ENCODE measurements at regions not wholly inside any gene's neighbourhood (a gene's known extent, or its start where the extent isn't known, plus 50 kb on each side); places are given as distances from the start of the nearest gene placed in this dataset.

- no peak for DNase-seq (ENCODE audit: low read depth)
These were observed 61.9 kb upstream of the PTPRZ1 start for GRCh38 chr7:121810831-121811672.

- no peak for DNase-seq (ENCODE audit: low read depth)
These were observed 65.9 kb upstream of the PTPRZ1 start for GRCh38 chr7:121807078-121807477.

DNA sequence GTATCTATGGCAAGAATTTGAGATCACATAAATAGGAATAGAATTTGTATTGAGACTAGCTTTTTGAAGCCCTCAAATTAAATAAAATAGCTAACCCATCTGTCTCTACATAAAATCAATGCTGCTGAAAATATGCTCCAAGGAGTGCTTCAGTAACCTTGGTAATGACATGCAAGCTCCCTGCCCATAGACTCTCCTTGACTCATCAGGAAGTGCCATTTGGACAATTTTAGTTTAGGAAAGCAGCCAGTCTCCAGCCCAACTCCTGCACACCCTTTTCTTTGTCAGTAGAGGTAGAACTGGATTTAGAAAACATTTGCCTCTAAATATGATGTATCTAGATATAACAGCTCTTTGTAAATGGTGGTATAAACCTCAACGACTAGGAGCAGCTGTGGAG, 69.9 kb upstream of the PTPRZ1 start:
- no peak for DNase-seq (ENCODE audit: low read depth)

GRCh38 chr7:121800916-121801675, 71.9 kb upstream of the PTPRZ1 start:
- no peak for DNase-seq (ENCODE audit: low read depth)

GRCh38 chr7:121798896-121799295, 74.1 kb upstream of the PTPRZ1 start:
- no peak for DNase-seq (ENCODE audit: low read depth)

DNA sequence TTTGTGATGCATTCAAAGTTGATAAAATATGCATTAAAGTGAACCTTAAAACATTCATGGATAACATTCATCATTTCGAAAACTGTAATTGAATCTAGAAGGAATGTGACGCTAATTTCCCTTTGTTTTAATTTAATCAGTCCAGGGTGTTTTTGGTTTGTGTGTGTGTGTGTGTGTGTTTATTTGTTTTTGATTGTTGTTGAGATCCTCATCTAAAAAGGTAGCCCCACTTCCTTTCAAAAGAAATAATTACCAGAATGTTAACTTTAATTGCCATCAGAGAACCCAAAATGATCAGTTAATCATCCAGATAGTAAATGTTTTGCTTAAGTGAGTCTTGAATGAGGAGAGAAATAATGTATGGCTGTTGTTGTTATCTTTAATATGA, 74.5 kb upstream of the PTPRZ1 start:
- DNase-seq (ENCODE audit: low read depth) = no peak

DNA sequence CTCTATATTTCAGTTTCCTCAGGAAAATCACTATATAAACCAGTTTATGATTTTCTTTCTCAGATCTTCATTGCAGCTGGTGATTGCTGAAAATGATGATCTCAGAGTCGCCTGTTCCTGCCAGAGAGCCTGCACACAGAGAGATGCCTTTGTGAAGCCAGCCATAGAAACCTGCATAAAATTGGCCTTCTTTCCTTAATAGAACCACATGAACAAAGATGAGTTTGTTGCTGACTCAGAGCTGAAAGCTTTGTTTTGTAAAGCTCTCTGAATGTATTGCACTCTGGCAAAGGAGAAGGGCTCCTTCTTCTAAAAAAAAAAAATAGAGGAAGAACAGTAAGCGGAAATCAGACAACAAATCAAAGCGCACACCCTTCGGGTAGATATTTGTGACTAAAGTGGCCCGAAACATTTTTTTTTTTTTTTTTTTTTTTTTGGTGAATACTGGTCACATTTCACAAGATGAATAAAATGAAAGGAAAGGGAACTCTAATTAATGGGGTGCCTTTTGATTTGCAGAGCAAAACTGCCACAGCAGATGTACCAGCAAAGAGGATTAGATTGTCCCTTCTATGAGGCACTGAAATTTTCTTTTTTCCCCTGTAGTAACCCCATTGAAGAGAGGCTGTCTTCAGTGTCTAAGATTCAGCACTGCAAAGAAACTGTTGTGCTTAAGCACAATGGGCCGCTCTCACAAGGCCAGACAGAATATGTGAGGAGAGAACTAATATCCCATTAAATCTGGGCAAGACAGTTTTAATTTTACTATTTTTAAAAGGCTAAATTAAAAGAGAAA, 75.1 kb upstream of the PTPRZ1 start:
- DNase-seq (ENCODE audit: low read depth) = no peak

GRCh38 chr7:121796936-121797656, 75.9 kb upstream of the PTPRZ1 start:
- no peak for DNase-seq (ENCODE audit: low read depth)

DNA sequence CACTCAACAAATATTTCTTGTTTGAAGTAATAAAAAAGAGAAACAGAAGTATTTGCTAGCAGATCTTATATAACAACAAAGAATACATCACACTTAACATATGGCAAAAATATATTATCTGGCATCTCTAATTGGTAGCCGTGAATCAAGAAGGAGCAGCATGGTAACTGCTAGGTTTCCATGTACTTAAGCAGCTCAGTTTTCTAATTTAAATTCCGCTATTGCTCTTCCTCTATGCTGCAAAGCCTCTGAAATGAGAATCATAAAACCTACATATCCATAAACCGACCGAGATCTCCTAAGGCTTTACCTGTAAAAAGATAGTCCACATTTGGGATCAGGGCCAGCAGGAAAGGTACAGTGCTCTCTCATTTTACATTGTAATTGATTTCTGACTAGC, 76.6 kb upstream of the PTPRZ1 start:
- no peak for DNase-seq (ENCODE audit: low read depth)

- no peak for DNase-seq (ENCODE audit: low read depth)
These were observed 77.2 kb upstream of the PTPRZ1 start for GRCh38 chr7:121795736-121796135.

DNA sequence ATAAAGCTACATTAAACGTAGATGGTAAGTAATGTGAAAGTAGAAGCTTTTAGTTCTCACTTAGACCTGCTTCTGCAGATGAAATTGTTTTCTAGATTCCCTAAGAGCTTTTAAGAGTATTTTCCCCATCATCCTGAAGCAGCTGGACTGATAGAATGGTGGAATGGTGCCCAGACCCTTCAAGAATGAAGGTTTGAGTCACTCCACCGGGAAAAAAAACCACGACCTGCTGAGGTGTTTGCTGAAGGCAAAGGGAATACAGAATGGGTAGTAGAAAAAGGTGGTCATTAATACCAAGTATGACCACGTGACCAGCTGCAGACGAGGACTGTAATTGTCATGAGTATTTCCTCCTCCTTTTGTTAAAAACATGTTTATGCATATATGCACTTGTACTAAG, 79.2 kb upstream of the PTPRZ1 start:
- no peak for DNase-seq (ENCODE audit: low read depth)

DNA sequence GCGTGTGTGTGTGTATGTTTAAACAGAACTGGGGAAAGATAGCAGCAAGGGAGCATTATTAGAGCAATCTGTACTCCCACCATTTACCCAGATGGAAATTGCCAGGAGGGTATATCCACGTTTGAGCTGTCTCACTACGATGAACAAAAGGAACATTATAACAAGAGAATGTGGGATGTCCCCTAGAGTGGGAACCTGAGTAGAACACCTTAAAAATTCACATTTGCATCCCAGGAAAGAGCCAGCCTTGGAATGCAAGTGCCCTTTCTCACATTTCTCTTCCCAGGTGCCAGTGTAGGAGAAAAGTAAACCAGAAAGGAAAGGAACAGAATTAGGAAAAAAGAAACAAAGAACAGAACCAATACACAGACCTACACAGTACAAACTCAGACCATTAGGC, 95.3 kb upstream of the PTPRZ1 start:
- DNase-seq (ENCODE audit: low read depth) = no peak

DNA sequence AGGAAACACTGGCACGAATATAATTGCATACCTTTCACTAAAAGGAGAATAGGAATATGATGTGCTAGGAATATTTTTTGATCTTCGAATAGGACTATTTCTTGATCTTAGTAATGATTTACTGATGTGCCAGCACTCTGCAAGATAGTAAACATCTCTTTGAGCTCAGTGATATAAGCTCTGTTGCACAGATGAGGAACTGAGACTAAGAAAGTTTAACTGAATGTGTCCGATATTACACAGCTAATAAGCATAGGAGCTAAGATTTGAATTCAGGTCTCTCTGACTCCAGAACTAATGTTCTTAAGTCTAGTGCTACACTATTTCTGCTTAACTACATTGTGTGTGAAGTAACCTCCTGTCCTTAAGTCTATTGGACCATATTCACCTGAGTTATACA, 98.4 kb upstream of the PTPRZ1 start:
- DNase-seq (ENCODE audit: low read depth) = no peak

- no peak for DNase-seq (ENCODE audit: low read depth)
These were observed 106.3 kb upstream of the PTPRZ1 start for GRCh38 chr7:121766676-121767075.

GRCh38 chr7:121761399-121761798, 111.6 kb upstream of the PTPRZ1 start:
- DNase-seq (ENCODE audit: low read depth) = no peak

DNA sequence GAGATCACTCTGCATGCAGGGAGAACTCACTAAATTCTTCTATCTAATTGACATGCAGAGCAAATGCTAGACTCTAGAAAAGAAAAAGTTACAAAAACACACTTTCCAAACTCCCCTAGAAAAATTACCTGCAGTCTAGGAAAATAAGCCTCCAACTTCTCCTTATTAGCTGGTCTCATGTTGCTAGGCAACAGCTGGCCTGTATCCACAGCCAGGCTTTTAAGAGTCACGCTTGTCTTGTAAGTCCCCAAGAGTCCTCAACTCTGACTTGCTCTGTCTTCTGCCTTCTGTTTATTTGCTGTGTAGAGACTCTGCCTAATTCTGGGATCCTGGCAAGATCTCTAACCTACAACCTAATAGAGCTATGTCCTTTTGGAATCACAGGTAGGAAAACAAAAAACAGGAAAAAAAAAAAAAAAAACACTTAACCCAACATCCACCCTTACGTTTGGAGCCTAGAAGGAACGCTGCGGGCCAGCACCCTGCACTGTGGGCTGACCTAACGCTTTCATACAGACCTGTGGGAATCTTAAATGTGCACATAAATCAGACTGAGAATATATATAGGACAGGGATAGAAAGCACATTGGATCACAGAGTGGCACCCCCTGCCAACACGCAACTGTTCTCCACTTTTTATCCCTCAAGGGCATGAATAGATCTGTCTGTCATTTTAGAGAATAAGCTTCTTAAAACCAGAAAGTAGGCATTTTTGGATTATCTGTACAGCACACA, 117.0 kb upstream of the PTPRZ1 start:
- no peak for DNase-seq (ENCODE audit: low read depth)

DNA sequence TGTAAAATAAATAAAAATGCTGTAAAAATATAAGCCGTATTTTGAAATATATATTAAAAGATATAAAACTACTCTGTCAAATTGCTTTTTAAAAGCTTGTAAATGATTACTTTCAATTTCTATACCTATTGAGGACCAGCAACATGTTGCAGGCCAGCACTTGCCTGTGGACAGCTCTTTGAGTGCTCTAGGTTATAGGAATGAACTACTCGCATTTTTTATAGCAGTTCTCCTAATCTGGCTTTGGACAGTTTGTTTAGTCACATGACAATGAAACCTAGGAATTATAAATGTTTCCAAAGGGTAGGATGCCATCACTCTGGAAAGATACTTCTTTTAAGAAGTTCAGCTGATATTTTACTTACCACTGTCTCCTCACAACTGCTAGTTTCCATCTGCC, 117.7 kb upstream of the PTPRZ1 start:
- no peak for DNase-seq (ENCODE audit: low read depth)

- DNase-seq (ENCODE audit: low read depth) = no peak
These were observed 119.0 kb upstream of the PTPRZ1 start for GRCh38 chr7:121753944-121754343.

- no peak for DNase-seq (ENCODE audit: low read depth)
These were observed 120.3 kb upstream of the PTPRZ1 start for GRCh38 chr7:121752706-121753105.

GRCh38 chr7:121748546-121748945, 124.4 kb upstream of the PTPRZ1 start:
- DNase-seq (ENCODE audit: low read depth) = no peak

DNA sequence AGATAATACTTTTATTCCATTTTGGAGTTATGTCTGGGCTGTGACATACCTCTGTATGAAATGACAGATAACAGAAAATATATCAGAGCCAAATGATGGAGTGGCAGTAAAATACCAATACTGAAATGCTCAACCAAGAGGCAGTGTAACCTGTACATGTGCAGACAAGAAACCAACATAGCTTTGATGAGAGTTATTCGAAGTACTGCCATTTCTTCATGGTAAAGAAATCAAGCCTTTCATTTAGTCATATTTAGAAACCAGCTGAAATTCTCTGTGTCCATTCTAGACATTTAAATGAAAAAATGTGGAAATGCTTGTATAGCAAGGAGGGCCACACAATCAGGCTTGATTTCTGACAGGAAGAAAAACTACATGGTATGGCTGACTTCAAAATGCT, 127.1 kb upstream of the PTPRZ1 start:
- DNase-seq (ENCODE audit: low read depth) = no peak
